Trophoblast cell (in vitro differentiated cells and primary cell): ENCODE measurements at regions not wholly inside any gene's neighbourhood (a gene's known extent, or its start where the extent isn't known, plus 50 kb on each side); places are given as distances from the start of the nearest gene placed in this dataset.

Source experiments
- DNase-seq, 2 donors: peaks; one replicate each; pipeline ENCODE4 v3.0.0-alpha.2; 2016
- H2AFZ ChIP-seq: 2 replicates; pipeline ENCODE4 v1.6.1; 2013; ENCODE audit warnings: low read length, moderate library complexity, mild to moderate bottlenecking; ENCODE audit not compliant: insufficient read depth, poor library complexity
- H2AK5ac ChIP-seq: 2 replicates; pipeline ENCODE4 v1.6.1; 2013; ENCODE audit warnings: mild to moderate bottlenecking, low read length
- H2BK120ac ChIP-seq: 2 replicates; pipeline ENCODE4 v1.6.1; 2013; ENCODE audit warnings: low read length, mild to moderate bottlenecking, moderate library complexity; ENCODE audit not compliant: insufficient read depth, poor library complexity
- H2BK12ac ChIP-seq: 2 replicates; pipeline ENCODE4 v1.6.1; 2013; ENCODE audit warnings: mild to moderate bottlenecking, low read length, moderate library complexity
- H2BK5ac ChIP-seq: 2 replicates; pipeline ENCODE4 v1.6.1; 2013; ENCODE audit warnings: low read length, low read depth, moderate library complexity, mild to moderate bottlenecking; ENCODE audit not compliant: poor library complexity
- H3K14ac ChIP-seq: 2 replicates; pipeline ENCODE4 v1.6.1; 2013; ENCODE audit warnings: mild to moderate bottlenecking, low read length
- H3K18ac ChIP-seq: 2 replicates; pipeline ENCODE4 v1.6.1; 2013; ENCODE audit warnings: mild to moderate bottlenecking, low read length
- H3K23ac ChIP-seq: 2 replicates; pipeline ENCODE4 v1.6.1; 2013; ENCODE audit warnings: low read length
- H3K27ac ChIP-seq: 2 replicates; pipeline ENCODE4 v1.5.1; 2013; ENCODE audit warnings: low read depth, mild to moderate bottlenecking, inconsistent platforms, low read length, moderate library complexity
- H3K27me3 ChIP-seq: 2 replicates; pipeline ENCODE4 v1.6.1; 2013; ENCODE audit warnings: inconsistent platforms, mild to moderate bottlenecking, low read length, moderate library complexity; ENCODE audit not compliant: insufficient read depth
- H3K36me3 ChIP-seq, 2 experiments: 1 replicate in 1 of 2; 2 replicates in 1 of 2; pipeline ENCODE4 v1.6.1; 2013; ENCODE audit warnings: low read length in 2 of 2, mild to moderate bottlenecking in 2 of 2, moderate library complexity in 1 of 2; ENCODE audit not compliant: insufficient read depth in 2 of 2, control insufficient read depth in 1 of 2
- H3K4ac ChIP-seq: 2 replicates; pipeline ENCODE4 v1.6.1; 2013; ENCODE audit warnings: low read depth, mild to moderate bottlenecking, low read length, moderate library complexity
- H3K4me1 ChIP-seq, 2 experiments: 1 replicate in 1 of 2; 2 replicates in 1 of 2; pipeline ENCODE4 v1.6.1; 2013; ENCODE audit warnings: low read length in 2 of 2, mild to moderate bottlenecking in 2 of 2, moderate library complexity in 1 of 2; ENCODE audit not compliant: insufficient read depth in 2 of 2, control insufficient read depth in 1 of 2
- H3K4me2 ChIP-seq: 2 replicates; pipeline ENCODE4 v1.6.1; 2013; ENCODE audit warnings: inconsistent platforms, mild to moderate bottlenecking, low read length, moderate library complexity
- H3K4me3 ChIP-seq: 2 replicates; pipeline ENCODE4 v1.5.1; 2013; ENCODE audit warnings: mild to moderate bottlenecking, low read depth, low read length, inconsistent platforms
- H3K79me1 ChIP-seq: one replicate; pipeline ENCODE4 v1.6.1; 2013; ENCODE audit warnings: low read length
- H3K79me2 ChIP-seq: 2 replicates; pipeline ENCODE4 v1.6.1; 2013; ENCODE audit warnings: low read length, mild to moderate bottlenecking; ENCODE audit not compliant: control insufficient read depth, insufficient read depth, poor library complexity
- H3K9ac ChIP-seq: 2 replicates; pipeline ENCODE4 v1.6.1; 2013; ENCODE audit warnings: mild to moderate bottlenecking, low read length
- H3K9me3 ChIP-seq: 2 replicates; pipeline ENCODE4 v1.6.1; 2013; ENCODE audit warnings: low read depth, mild to moderate bottlenecking, control low read depth, inconsistent platforms, low read length; ENCODE audit not compliant: insufficient read depth
- H4K12ac ChIP-seq: 2 replicates; pipeline ENCODE4 v1.6.1; 2013; ENCODE audit warnings: low read depth, mild to moderate bottlenecking, low read length, moderate library complexity
- H4K8ac ChIP-seq: 2 replicates; pipeline ENCODE4 v1.6.1; 2013; ENCODE audit warnings: low read depth, mild to moderate bottlenecking, low read length, moderate library complexity
- H4K91ac ChIP-seq: one replicate; pipeline ENCODE4 v1.6.1; 2013; ENCODE audit warnings: low read depth, mild to moderate bottlenecking, low read length, moderate library complexity
- WGBS: extraction: QIAGEN DNeasy Blood & Tissue Kit; methylation state at CpG from one replicate; pipeline ENCODE4 v1.1.7; 2013; ENCODE audit warnings: missing lambda C conversion rate; ENCODE audit not compliant: insufficient read length, insufficient coverage; ENCODE audit errors: extremely low coverage; 5-methylcytosine and 5-hydroxymethylcytosine counted together

DNA sequence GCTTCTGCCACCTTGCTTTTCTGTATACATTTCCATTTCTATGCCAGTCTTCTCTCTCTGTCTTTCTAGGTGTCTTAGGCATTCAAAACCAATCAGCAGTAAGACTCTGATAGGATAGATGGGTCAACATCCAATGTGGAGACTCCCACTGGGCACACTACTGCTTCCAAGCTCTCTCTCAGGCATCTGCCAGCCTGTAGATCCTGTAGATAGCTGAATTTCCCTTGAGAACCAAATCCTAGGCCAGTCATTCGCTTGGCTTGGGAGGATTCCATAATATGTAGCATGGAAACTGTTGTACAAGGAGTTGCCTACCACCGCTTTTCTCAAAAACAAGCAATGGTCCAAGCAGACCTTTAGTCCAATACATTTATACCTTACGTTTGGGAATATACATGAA, 262.8 kb upstream of the RARB start:
- H3K36me3 ChIP-seq = no peaks in the 10 kb centered on the region
- H4K12ac ChIP-seq = no peak overlapping the region
- no peak for DNase-seq
- H2AFZ ChIP-seq = no peak overlapping the region
- no CpG with 5 or more reads among the region's 3 CpGs for WGBS
- H3K18ac ChIP-seq = no peak overlapping the region
- H3K23ac ChIP-seq = no peak overlapping the region
- no peak overlapping the region for H3K9ac ChIP-seq
- H3K4me2 ChIP-seq = no peak overlapping the region
- no peak overlapping the region for H3K4me3 ChIP-seq
- H3K27me3 ChIP-seq = no peaks in the 10 kb centered on the region
- H3K4ac ChIP-seq = peak overlapping the region; percentile 24
- peak overlapping the region; percentile 88 for H2BK120ac ChIP-seq
- H4K8ac ChIP-seq = no peak overlapping the region
- peaks cover 2 to 5% of the 10 kb centered on the region in 2 experiments for H3K4me1 ChIP-seq
- peak overlapping the region; percentile 60 for H2AK5ac ChIP-seq
- no peak overlapping the region for H3K27ac ChIP-seq
- H3K79me1 ChIP-seq = peaks cover 30% of the 10 kb centered on the region
- peak overlapping the region; percentile 83 for H2BK5ac ChIP-seq
- peak overlapping the region; percentile 77 for H4K91ac ChIP-seq
- no peaks in the 10 kb centered on the region for H3K9me3 ChIP-seq
- H3K79me2 ChIP-seq = peaks cover 1% of the 10 kb centered on the region
- peak overlapping the region; percentile 99 for H2BK12ac ChIP-seq
- peak overlapping the region; percentile 57 for H3K14ac ChIP-seq

DNA sequence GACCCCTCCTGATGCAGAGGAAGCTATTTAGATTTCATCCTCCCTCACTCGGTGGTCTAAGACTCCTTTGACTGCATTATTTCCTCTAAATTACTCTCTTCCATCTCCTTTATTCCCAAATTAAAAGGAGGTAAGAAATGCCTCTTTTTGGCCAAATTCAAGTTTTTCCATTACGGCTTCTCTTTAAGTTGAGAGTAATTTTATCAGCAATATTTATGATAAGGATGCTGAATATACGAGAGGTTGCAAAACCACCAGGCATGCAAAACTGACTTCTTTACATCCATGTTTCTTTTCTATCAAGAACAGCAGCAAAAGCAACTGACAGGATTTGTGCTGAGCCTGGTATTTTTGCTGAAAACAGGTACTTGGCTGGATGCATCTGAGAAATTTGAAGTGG, 262.0 kb upstream of the RARB start:
- Histone ChIP-seq H3K27ac (no peak overlapping the region), H2AFZ (no peak overlapping the region), H2BK5ac (no peak overlapping the region), H3K18ac (no peak overlapping the region), H4K91ac (no peak overlapping the region), H3K9ac (no peak overlapping the region), H3K14ac (no peak overlapping the region), H3K9me3 (no peaks in the 10 kb centered on the region), H3K4me3 (no peak overlapping the region), H2BK12ac (no peak overlapping the region), H3K4me1 (peaks cover 2 to 5% of the 10 kb centered on the region in 2 experiments), H3K79me1 (peaks cover 28% of the 10 kb centered on the region), H3K4me2 (no peak overlapping the region), H3K4ac (no peak overlapping the region), H2AK5ac (no peak overlapping the region), H3K23ac (no peak overlapping the region), H2BK120ac (no peak overlapping the region), H3K27me3 (no peaks in the 10 kb centered on the region), H4K12ac (no peak overlapping the region), H3K36me3 (no peaks in the 10 kb centered on the region), H3K79me2 (peaks cover 1% of the 10 kb centered on the region), H4K8ac (no peak overlapping the region)
- DNase-seq = no peak
- WGBS = no CpG with 5 or more reads among the region's 3 CpGs

DNA sequence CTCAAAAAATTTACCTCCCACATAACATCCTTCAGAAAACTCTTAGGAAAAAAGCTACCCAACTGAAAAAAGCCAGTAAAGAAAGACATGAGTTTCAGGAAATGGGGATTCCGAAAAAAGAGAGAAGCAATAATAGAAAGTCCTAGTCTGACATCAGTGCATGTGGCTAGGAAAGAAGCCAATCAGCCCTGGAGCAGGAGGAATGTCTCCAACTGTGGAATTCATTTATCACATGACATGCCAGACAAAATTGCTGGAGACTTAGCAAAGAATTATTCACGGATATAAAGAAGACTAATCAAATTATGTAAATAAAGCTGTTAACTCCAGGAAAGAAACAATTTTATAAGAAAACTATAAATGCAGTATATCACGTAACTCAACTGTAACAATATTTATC, 258.9 kb upstream of the RARB start:
- no peak overlapping the region for H2BK12ac ChIP-seq
- H3K23ac ChIP-seq = no peak overlapping the region
- H2AFZ ChIP-seq = no peak overlapping the region
- no peak overlapping the region for H4K12ac ChIP-seq
- H3K4me1 ChIP-seq = peaks cover 4 to 5% of the 10 kb centered on the region in 2 experiments
- no peak overlapping the region for H2BK5ac ChIP-seq
- H3K4me2 ChIP-seq = no peak overlapping the region
- peaks cover 27% of the 10 kb centered on the region for H3K79me1 ChIP-seq
- H3K14ac ChIP-seq = no peak overlapping the region
- peaks cover under 1% of the 10 kb centered on the region for H3K79me2 ChIP-seq
- no peak overlapping the region for H2BK120ac ChIP-seq
- no peak overlapping the region for H4K91ac ChIP-seq
- no peak overlapping the region for H3K9ac ChIP-seq
- no peak for DNase-seq
- whole genome bisulfite sequencing = no CpG with 5 or more reads among the region's 3 CpGs
- no peak overlapping the region for H3K27ac ChIP-seq
- no peak overlapping the region for H3K4me3 ChIP-seq
- no peaks in the 10 kb centered on the region for H3K9me3 ChIP-seq
- no peaks in the 10 kb centered on the region for H3K36me3 ChIP-seq
- no peak overlapping the region for H2AK5ac ChIP-seq
- no peak overlapping the region for H3K18ac ChIP-seq
- no peaks in the 10 kb centered on the region for H3K27me3 ChIP-seq
- no peak overlapping the region for H4K8ac ChIP-seq
- H3K4ac ChIP-seq = no peak overlapping the region

DNA sequence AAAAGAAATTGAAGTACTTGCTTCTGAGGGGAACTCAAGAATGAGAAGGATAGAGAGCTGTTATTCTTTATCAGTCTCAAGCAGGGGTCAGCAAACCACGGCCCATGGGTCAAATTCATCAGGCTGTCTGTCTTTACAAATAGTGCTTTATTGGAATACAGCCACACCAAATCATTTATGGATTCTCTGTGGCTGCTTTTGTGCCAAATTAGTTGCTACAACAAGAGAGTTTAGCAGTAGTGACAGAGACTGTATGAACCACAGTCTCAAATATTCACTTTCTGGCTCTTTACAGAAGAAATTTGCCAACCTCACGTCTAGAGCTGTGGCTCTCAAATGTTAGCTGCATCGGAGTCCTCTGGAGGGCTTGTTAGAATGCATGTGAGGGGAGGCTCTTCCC, 258.0 kb upstream of the RARB start:
- H3K27me3 ChIP-seq = no peaks in the 10 kb centered on the region
- peak overlapping the region; percentile 74 for H2AK5ac ChIP-seq
- H3K79me2 ChIP-seq = no peaks in the 10 kb centered on the region
- no peak for DNase-seq
- peak overlapping the region; percentile 88 for H2BK120ac ChIP-seq
- H3K4me3 ChIP-seq = no peak overlapping the region
- H3K4ac ChIP-seq = peak overlapping the region; percentile 62
- H2AFZ ChIP-seq = no peak overlapping the region
- peak overlapping the region; percentile 54 for H4K8ac ChIP-seq
- no peak overlapping the region for H3K4me2 ChIP-seq
- H4K12ac ChIP-seq = peak overlapping the region; percentile 62
- H3K9me3 ChIP-seq = no peaks in the 10 kb centered on the region
- no peak overlapping the region for H3K9ac ChIP-seq
- WGBS = no CpG with 5 or more reads among the region's 3 CpGs
- H2BK12ac ChIP-seq = peak overlapping the region; percentile 91
- H4K91ac ChIP-seq = peak overlapping the region; percentile 80
- peak overlapping the region; percentile 44 for H3K14ac ChIP-seq
- H2BK5ac ChIP-seq = peak overlapping the region; percentile 94
- H3K23ac ChIP-seq = no peak overlapping the region
- peaks cover 3 to 4% of the 10 kb centered on the region in 2 experiments for H3K4me1 ChIP-seq
- no peak overlapping the region for H3K18ac ChIP-seq
- peak overlapping the region; percentile 56 for H3K27ac ChIP-seq
- H3K36me3 ChIP-seq = no peaks in the 10 kb centered on the region
- H3K79me1 ChIP-seq = peaks cover 26% of the 10 kb centered on the region
